ENCODE measurements at regions not wholly inside any gene's neighbourhood (a gene's known extent, or its start where the extent isn't known, plus 50 kb on each side); places are given as distances from the start of the nearest gene placed in this dataset.

DNA sequence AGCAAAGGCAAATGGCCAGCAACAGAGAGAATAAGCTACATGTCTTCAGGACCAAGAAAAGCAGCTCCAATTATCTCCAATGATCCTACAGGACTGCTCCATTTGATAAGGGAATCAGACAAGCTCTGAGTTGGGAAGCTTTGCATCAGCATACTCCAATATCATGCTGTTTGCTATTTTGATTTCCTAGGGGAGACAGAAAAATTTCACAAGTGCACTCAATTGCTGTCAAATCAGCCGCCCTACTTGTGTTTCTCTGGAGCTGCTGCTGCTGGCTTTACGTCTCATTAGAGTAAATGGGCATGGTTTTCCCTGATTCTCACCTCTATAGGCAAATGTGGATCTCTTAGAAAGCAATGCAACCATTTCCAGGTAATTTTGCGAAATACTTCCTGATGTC lies 201.7 kb downstream of the PRELID2 start:
- TF ChIP-seq, protein P1, sequence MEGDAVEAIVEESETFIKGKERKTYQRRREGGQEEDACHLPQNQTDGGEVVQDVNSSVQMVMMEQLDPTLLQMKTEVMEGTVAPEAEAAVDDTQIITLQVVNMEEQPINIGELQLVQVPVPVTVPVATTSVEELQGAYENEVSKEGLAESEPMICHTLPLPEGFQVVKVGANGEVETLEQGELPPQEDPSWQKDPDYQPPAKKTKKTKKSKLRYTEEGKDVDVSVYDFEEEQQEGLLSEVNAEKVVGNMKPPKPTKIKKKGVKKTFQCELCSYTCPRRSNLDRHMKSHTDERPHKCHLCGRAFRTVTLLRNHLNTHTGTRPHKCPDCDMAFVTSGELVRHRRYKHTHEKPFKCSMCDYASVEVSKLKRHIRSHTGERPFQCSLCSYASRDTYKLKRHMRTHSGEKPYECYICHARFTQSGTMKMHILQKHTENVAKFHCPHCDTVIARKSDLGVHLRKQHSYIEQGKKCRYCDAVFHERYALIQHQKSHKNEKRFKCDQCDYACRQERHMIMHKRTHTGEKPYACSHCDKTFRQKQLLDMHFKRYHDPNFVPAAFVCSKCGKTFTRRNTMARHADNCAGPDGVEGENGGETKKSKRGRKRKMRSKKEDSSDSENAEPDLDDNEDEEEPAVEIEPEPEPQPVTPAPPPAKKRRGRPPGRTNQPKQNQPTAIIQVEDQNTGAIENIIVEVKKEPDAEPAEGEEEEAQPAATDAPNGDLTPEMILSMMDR (conservative IDR thresholded peaks at IDR 0.05; ENCODE audit: low read depth, low read length), result no peak
- no peak for TF ChIP-seq MAZ (IDR thresholded peaks at IDR 0.05; ENCODE audit: borderline replicate concordance, low read depth, low read length)
- no peak for TF ChIP-seq POLR2A (IDR thresholded peaks at IDR 0.05; ENCODE audit: low read depth, low read length)
- TF ChIP-seq RFX5 (IDR thresholded peaks at IDR 0.05; ENCODE audit: low read depth, low read length), result no peak
- no peak for TF ChIP-seq CHD1 (IDR thresholded peaks at IDR 0.05; ENCODE audit: low read depth, low read length)
- TF ChIP-seq MAFK (IDR thresholded peaks at IDR 0.05; ENCODE audit: low read depth, low read length), result no peak
- no peak for TF ChIP-seq RAD21 (IDR thresholded peaks at IDR 0.05; ENCODE audit: low read length)
- no peak for TF ChIP-seq CEBPB (IDR thresholded peaks at IDR 0.05; ENCODE audit: low read depth, low read length)
- TF ChIP-seq SMC3 (IDR thresholded peaks at IDR 0.05; ENCODE audit: low read depth, low read length), result no peak

All from IMR-90 (cell line).